GM12878 (cell line): ENCODE measurements at regions not wholly inside any gene's neighbourhood (a gene's known extent, or its start where the extent isn't known, plus 50 kb on each side); places are given as distances from the start of the nearest gene placed in this dataset.

Source experiments
- ATAC-seq: fragments of 200-7000 bp; cut with Tn5 transposase; 3 replicates; pipeline ENCODE4 v1.9.1; 2020; ENCODE audit warnings: mild to moderate bottlenecking, moderate library complexity
- BruUV-seq: library from RNA; stranded (reverse); fragments of 400-500 nt; replicated peaks from 2 replicates; lab custom pipeline; 2021; lab: Mats Ljungman, UMichigan
- CTCF ChIA-PET: fragments of 300-600 bp; sonication (Branson Sonifier 250); formaldehyde crosslinking; extraction: SDS; loops from one replicate; lab custom pipeline; 2021; ENCODE audit warnings: inconsistent platforms; lab: Yijun Ruan, JAX
- POLR2A ChIA-PET: fragments of 350-600 bp; formaldehyde crosslinking; extraction: SDS; loops from one replicate; lab custom pipeline; 2021; ENCODE audit warnings: inconsistent platforms; lab: Charles Lee
- RAD21 ChIA-PET: fragments of 300-600 bp; sonication (Branson Sonifier 250); formaldehyde crosslinking; loops from one replicate; lab custom pipeline; 2023; ENCODE audit warnings: antibody characterized with exemption; ENCODE audit not compliant: unreplicated experiment; lab: Charles Lee
- SMC1A ChIA-PET: fragments of 300-600 bp; sonication (Branson Sonifier 250); formaldehyde crosslinking; loops from one replicate; lab custom pipeline; 2023; ENCODE audit not compliant: unreplicated experiment, uncharacterized antibody; lab: Charles Lee
- DNase-seq: peaks from one replicate; pipeline ENCODE4 v3.0.0-alpha.2; 2011; ENCODE audit warnings: low read depth, low spot score
- FAIRE-seq: peaks from 3 replicates; lab custom pipeline; 2011; peaks lifted over from hg19 to GRCh38; lab: Jason Lieb, UNC
- H2AFZ ChIP-seq: 2 replicates; pipeline ENCODE4 v1.6.0; 2011; ENCODE audit warnings: low read depth, low read length, control low read depth; ENCODE audit not compliant: control insufficient read depth
- H3K27ac ChIP-seq: 2 replicates; pipeline ENCODE4 v1.5.1; 2011; ENCODE audit warnings: control low read depth; ENCODE audit not compliant: control insufficient read depth, insufficient read depth
- H3K27me3 ChIP-seq, 2 experiments: replicated peaks in 1 of 2; 2 replicates each; pipeline versions ENCODE4 v1.6.0 to v1.6.1; 2011; ENCODE audit warnings: low read length in 1 of 2; ENCODE audit not compliant: control insufficient read depth in 2 of 2, insufficient read depth in 2 of 2
- H3K36me3 ChIP-seq, 2 experiments: 2 replicates each; pipeline ENCODE4 v1.5.1; 2011; ENCODE audit warnings: low read length in 1 of 2; ENCODE audit not compliant: control insufficient read depth in 2 of 2, insufficient read depth in 2 of 2
- H3K4me1 ChIP-seq: 2 replicates; pipeline ENCODE4 v1.6.1; 2011; ENCODE audit warnings: mild to moderate bottlenecking, low read length, moderate library complexity, mixed read lengths; ENCODE audit not compliant: control insufficient read depth, insufficient read depth
- H3K4me2 ChIP-seq: 2 replicates; pipeline ENCODE4 v1.6.0; 2011; ENCODE audit warnings: control low read depth; ENCODE audit not compliant: control insufficient read depth, insufficient read depth
- H3K4me3 ChIP-seq: fragments of 200-600 bp; sonication (generic); 2 replicates; pipeline ENCODE4 v1.5.1; 2016
- H3K79me2 ChIP-seq: 2 replicates; pipeline ENCODE4 v1.6.0; 2011; ENCODE audit warnings: low read length; ENCODE audit not compliant: control insufficient read depth, insufficient read depth
- H3K9ac ChIP-seq: 2 replicates; pipeline ENCODE4 v1.8.0; 2011; ENCODE audit warnings: low read length, control low read depth, mixed read lengths; ENCODE audit not compliant: control insufficient read depth, insufficient read depth
- H3K9me3 ChIP-seq: replicated peaks from 3 replicates; pipeline ENCODE4 v1.5.1; 2011; ENCODE audit warnings: mild to moderate bottlenecking, low read length; ENCODE audit not compliant: control insufficient read depth, insufficient read depth
- H4K20me1 ChIP-seq: 2 replicates; pipeline ENCODE4 v1.6.0; 2011; ENCODE audit not compliant: control insufficient read depth, insufficient read depth
- ELK1 ChIP-seq: IDR thresholded peaks from 2 replicates; pipeline ENCODE4 v1.6.1; 2012; ENCODE audit warnings: low read depth, low read length, improper control_type of control experiment
- EP300 ChIP-seq, 2 experiments: fragments of 150-350 bp in 1 of 2; IDR thresholded peaks; 2 replicates each; pipeline ENCODE4 v1.6.1; 2011 to 2012; ENCODE audit warnings: low read depth in 2 of 2, low read length in 2 of 2, borderline replicate concordance in 1 of 2, improper control_type of control experiment in 1 of 2, inconsistent platforms in 1 of 2; ENCODE audit not compliant: control insufficient read depth in 1 of 2
- ETV6 ChIP-seq, 2 experiments: fragments of 450-650 bp in 1 of 2; IDR thresholded peaks in 1 of 2; conservative IDR thresholded peaks in 1 of 2; 2 replicates each; pipeline ENCODE4 v1.6.1; 2014; ENCODE audit warnings: antibody characterized with exemption in 1 of 2, borderline replicate concordance in 1 of 2, low read depth in 1 of 2, mild to moderate bottlenecking in 1 of 2, moderate library complexity in 1 of 2
- EZH2 ChIP-seq: IDR thresholded peaks from 2 replicates; pipeline ENCODE4 v1.6.1; 2012; ENCODE audit warnings: low read depth, mild to moderate bottlenecking, control low read depth, inconsistent platforms, low read length, borderline replicate concordance; ENCODE audit not compliant: control insufficient read depth
- FOS ChIP-seq: IDR thresholded peaks from 3 replicates; pipeline ENCODE4 v1.6.1; 2011; ENCODE audit warnings: borderline replicate concordance; ENCODE audit not compliant: insufficient read length; ENCODE audit errors: extremely low read depth
- HDAC2 ChIP-seq: fragments of 200-600 bp; sonication (generic); IDR thresholded peaks from 2 replicates; pipeline ENCODE4 v1.6.1; 2017
- IKZF2 ChIP-seq, 2 experiments: fragments of 450-650 bp; IDR thresholded peaks; 2 replicates each; pipeline ENCODE4 v1.6.1; 2017; ENCODE audit warnings: mild to moderate bottlenecking in 2 of 2, moderate library complexity in 2 of 2
- LARP7 ChIP-seq: fragments of 450-650 bp; IDR thresholded peaks from 2 replicates; pipeline ENCODE4 v1.6.1; 2017; ENCODE audit warnings: mild to moderate bottlenecking
- NR2F1 ChIP-seq: fragments of 450-650 bp; conservative IDR thresholded peaks from 2 replicates; pipeline ENCODE4 v1.6.1; 2017; ENCODE audit warnings: mild to moderate bottlenecking
- POU2F2 ChIP-seq: IDR thresholded peaks from 3 replicates; pipeline ENCODE4 v1.6.1; 2011; ENCODE audit warnings: low read depth, mild to moderate bottlenecking, low read length, borderline replicate concordance
- RAD21 ChIP-seq: IDR thresholded peaks from 2 replicates; pipeline ENCODE4 v1.6.1; 2011; ENCODE audit warnings: mild to moderate bottlenecking, low read depth, low read length, moderate library complexity; ENCODE audit not compliant: insufficient read depth
- RELB ChIP-seq: fragments of 450-650 bp; IDR thresholded peaks from 2 replicates; pipeline ENCODE4 v1.6.1; 2017; ENCODE audit warnings: low read depth, mild to moderate bottlenecking, moderate library complexity
- SREBF2 ChIP-seq: IDR thresholded peaks from 2 replicates; pipeline ENCODE4 v1.6.1; 2012; ENCODE audit warnings: mild to moderate bottlenecking, low read length
- STAT1 ChIP-seq: fragments of 450-650 bp; conservative IDR thresholded peaks from 2 replicates; pipeline ENCODE4 v1.6.1; 2014; ENCODE audit warnings: antibody characterized with exemption, mild to moderate bottlenecking
- TAF1 ChIP-seq: IDR thresholded peaks from 2 replicates; pipeline ENCODE4 v1.6.1; 2011; ENCODE audit warnings: mild to moderate bottlenecking, low read depth, low read length, borderline replicate concordance
- YBX1 ChIP-seq: fragments of 450-650 bp; IDR thresholded peaks from 2 replicates; pipeline ENCODE4 v1.6.1; 2016; ENCODE audit warnings: antibody characterized with exemption
- ZNF207 ChIP-seq: fragments of 450-650 bp; IDR thresholded peaks from 2 replicates; pipeline ENCODE4 v1.6.1; 2014; ENCODE audit warnings: antibody characterized with exemption, mild to moderate bottlenecking, borderline replicate concordance
- ZSCAN29 ChIP-seq: fragments of 450-650 bp; IDR thresholded peaks from 2 replicates; pipeline ENCODE4 v1.6.1; 2017; ENCODE audit warnings: mild to moderate bottlenecking, moderate library complexity
- WGBS: methylation state at CpG from one replicate; pipeline ENCODE4 v1.1.6; 2016; ENCODE audit warnings: low lambda C conversion rate; ENCODE audit not compliant: insufficient replicate concordance, insufficient coverage; ENCODE audit errors: missing lambda C conversion rate; 5-methylcytosine and 5-hydroxymethylcytosine counted together
- in situ Hi-C: fragments of 300-500 bp; cut with MboI; formaldehyde crosslinking; loops from 9 replicates; pipeline ENCODE4 v1.14.3; 2018; ENCODE audit warnings: mixed read lengths
- intact Hi-C: fragments of 100-400 bp; cut with micrococcal nuclease; formaldehyde crosslinking; loops from one replicate; pipeline ENCODE4 v1.14.2; 2022; ENCODE audit not compliant: unreplicated experiment
- TF ChIP-seq, protein P1 (sequence below): IDR thresholded peaks from 2 replicates; pipeline ENCODE4 v1.6.1; 2012; ENCODE audit warnings: mild to moderate bottlenecking, low read depth, low read length

- Histone ChIP-seq H3K9me3 (no peaks in the 10 kb centered on the region), H3K36me3 (no peaks in the 10 kb centered on the region), H3K4me1 (no peaks in the 10 kb centered on the region), H3K27me3 (no peaks in the 10 kb centered on the region), H3K79me2 (no peaks in the 10 kb centered on the region), H2AFZ (no peak overlapping the region), H3K9ac (no peak overlapping the region), H3K27ac (no peak overlapping the region)
- FAIRE-seq (no peak), DNase-seq (no peak)
- ChIA-PET RAD21 (no interaction called here), SMC1A (no interaction called here), CTCF (no interaction called here)
- in situ Hi-C loops = no loop called here
- 15% methylated on average over 2 of the region's 2 CpGs for WGBS
- TF ChIP-seq NR2F1 = no peak
- TF ChIP-seq RELB = no peak
- TF ChIP-seq HDAC2 = no peak
- TF ChIP-seq YBX1 = no peak
- TF ChIP-seq TAF1 = no peak
- no peak for TF ChIP-seq ELK1
- no peak for TF ChIP-seq IKZF2 (IDR thresholded peaks at IDR 0.05)
- no peak for TF ChIP-seq RAD21
- no peak for TF ChIP-seq ZSCAN29
- TF ChIP-seq LARP7 = no peak
- no peak for TF ChIP-seq STAT1
- no peak for TF ChIP-seq FOS
- no peak for TF ChIP-seq ETV6 (conservative IDR thresholded peaks at IDR 0.05 in 1 of 2, IDR thresholded peaks at IDR 0.05 in 1 of 2; ENCODE audit: borderline replicate concordance in 1 of 2, low read depth in 1 of 2)
- no peak for TF ChIP-seq EZH2
- no peak for TF ChIP-seq SREBF2
- TF ChIP-seq EP300 (IDR thresholded peaks at IDR 0.05; ENCODE audit: borderline replicate concordance in 1 of 2, control insufficient read depth in 1 of 2, low read depth in 2 of 2, low read length in 2 of 2) = no peak
- TF ChIP-seq, protein P1, sequence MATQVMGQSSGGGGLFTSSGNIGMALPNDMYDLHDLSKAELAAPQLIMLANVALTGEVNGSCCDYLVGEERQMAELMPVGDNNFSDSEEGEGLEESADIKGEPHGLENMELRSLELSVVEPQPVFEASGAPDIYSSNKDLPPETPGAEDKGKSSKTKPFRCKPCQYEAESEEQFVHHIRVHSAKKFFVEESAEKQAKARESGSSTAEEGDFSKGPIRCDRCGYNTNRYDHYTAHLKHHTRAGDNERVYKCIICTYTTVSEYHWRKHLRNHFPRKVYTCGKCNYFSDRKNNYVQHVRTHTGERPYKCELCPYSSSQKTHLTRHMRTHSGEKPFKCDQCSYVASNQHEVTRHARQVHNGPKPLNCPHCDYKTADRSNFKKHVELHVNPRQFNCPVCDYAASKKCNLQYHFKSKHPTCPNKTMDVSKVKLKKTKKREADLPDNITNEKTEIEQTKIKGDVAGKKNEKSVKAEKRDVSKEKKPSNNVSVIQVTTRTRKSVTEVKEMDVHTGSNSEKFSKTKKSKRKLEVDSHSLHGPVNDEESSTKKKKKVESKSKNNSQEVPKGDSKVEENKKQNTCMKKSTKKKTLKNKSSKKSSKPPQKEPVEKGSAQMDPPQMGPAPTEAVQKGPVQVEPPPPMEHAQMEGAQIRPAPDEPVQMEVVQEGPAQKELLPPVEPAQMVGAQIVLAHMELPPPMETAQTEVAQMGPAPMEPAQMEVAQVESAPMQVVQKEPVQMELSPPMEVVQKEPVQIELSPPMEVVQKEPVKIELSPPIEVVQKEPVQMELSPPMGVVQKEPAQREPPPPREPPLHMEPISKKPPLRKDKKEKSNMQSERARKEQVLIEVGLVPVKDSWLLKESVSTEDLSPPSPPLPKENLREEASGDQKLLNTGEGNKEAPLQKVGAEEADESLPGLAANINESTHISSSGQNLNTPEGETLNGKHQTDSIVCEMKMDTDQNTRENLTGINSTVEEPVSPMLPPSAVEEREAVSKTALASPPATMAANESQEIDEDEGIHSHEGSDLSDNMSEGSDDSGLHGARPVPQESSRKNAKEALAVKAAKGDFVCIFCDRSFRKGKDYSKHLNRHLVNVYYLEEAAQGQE = no peak
- no peak for TF ChIP-seq ZNF207
- no peak for TF ChIP-seq POU2F2
- TF ChIP-seq, all 136 proteins: peak for 0
- no peak for ATAC-seq
- POLR2A ChIA-PET = no interaction called here
- Histone ChIP-seq H3K4me3 (no peak overlapping the region), H4K20me1 (no peaks in the 10 kb centered on the region), H3K4me2 (no peak overlapping the region)
- no TSS peak for BruUV-seq
- intact Hi-C loops = no loop called here
Measured at GRCh38 chr11:24206030-24206429, 290.8 kb upstream of the LUZP2 start.
